Tibial nerve (tissue), 4 donors: ENCODE measurements at regions not wholly inside any gene's neighbourhood (a gene's known extent, or its start where the extent isn't known, plus 50 kb on each side); places are given as distances from the start of the nearest gene placed in this dataset.

ENCODE experiments used
- DNase-seq, 2 donors: peaks; one replicate each; pipeline ENCODE4 v3.0.0-alpha.2; 2019; ENCODE audit warnings: low spot score in 2 of 2
- H3K27ac ChIP-seq, 4 donors: fragments of 200-600 bp; sonication (generic) in 3 of 4; one replicate each; pipeline ENCODE4 v1.5.1; 2017 to 2019; ENCODE audit warnings: mild to moderate bottlenecking in 1 of 4
- H3K27me3 ChIP-seq, 2 donors: fragments of 200-600 bp; sonication (generic) in 1 of 2; one replicate each; pipeline versions ENCODE4 v1.5.1 to v1.6.0; 2017 to 2019
- H3K36me3 ChIP-seq, 3 donors: fragments of 200-600 bp; sonication (generic); one replicate each; pipeline ENCODE4 v1.5.1; 2018 to 2019
- H3K4me1 ChIP-seq, 4 donors: fragments of 200-600 bp; sonication (generic) in 3 of 4; one replicate each; pipeline ENCODE4 v1.5.1; 2017 to 2019
- H3K4me3 ChIP-seq, 4 donors: fragments of 200-600 bp; sonication (generic) in 3 of 4; one replicate each; pipeline ENCODE4 v1.5.1; 2017 to 2019; ENCODE audit warnings: mild to moderate bottlenecking in 1 of 4, moderate library complexity in 1 of 4
- H3K9me3 ChIP-seq, 4 donors: fragments of 200-600 bp; sonication (generic) in 3 of 4; one replicate each; pipeline ENCODE4 v1.5.1; 2017 to 2019
- EP300 ChIP-seq, 2 donors: sonication (generic); formaldehyde crosslinking; IDR thresholded peaks; one replicate each; pipeline ENCODE4 v1.6.1; 2017; ENCODE audit warnings: antibody characterized with exemption in 2 of 2, mild to moderate bottlenecking in 1 of 2
- POLR2A ChIP-seq, 2 donors: fragments of 450-650 bp; IDR thresholded peaks; one replicate each; pipeline ENCODE4 v1.6.1; 2017; ENCODE audit warnings: antibody characterized with exemption in 2 of 2, mild to moderate bottlenecking in 2 of 2, moderate library complexity in 2 of 2
- WGBS, 2 donors: methylation state at CpG; one replicate each; pipeline ENCODE4 v1.1.5; 2018; 5-methylcytosine and 5-hydroxymethylcytosine counted together
- TF ChIP-seq, protein P1 (sequence below), 5 experiments: fragments of 200-600 bp in 3 of 5; fragments of 450-650 bp in 2 of 5; sonication (generic) in 3 of 5; IDR thresholded peaks; one replicate each; pipeline ENCODE4 v1.5.1; 2016 to 2019; ENCODE audit warnings: antibody characterized with exemption in 5 of 5, mild to moderate bottlenecking in 3 of 5, moderate library complexity in 2 of 5

DNA sequence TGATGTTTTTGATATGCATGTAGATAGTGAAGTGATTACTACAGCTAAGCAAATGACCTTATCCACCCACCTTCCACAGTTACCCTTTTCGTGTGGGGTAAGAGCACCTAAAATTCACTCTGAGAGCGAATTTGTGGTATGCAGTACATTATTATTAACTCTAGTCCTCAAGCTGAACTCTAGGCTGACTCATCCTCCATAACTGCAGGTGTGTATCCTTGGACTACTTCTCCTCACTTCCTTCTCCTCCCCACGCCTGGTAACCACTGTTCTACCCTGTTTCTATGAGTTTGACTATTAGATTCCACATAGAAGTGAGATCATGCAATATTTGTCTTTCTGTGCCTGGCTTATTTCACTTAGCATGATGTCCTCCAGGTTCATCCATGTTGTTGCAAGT is 484.6 kb downstream of the GATA3 start:
- DNase-seq: no peak
- H3K36me3 ChIP-seq: no peaks in the 10 kb centered on the region
- WGBS, 2 donors: 76 to 79% methylated on average over 3 of the region's 3 CpGs
- H3K27me3 ChIP-seq: no peaks in the 10 kb centered on the region
- H3K27ac ChIP-seq: no peak overlapping the region
- H3K9me3 ChIP-seq: peaks cover 0 to 14% (median 0%) of the 10 kb centered on the region in 4 donors
- H3K4me1 ChIP-seq: no peaks in the 10 kb centered on the region
- TF ChIP-seq, protein P1, sequence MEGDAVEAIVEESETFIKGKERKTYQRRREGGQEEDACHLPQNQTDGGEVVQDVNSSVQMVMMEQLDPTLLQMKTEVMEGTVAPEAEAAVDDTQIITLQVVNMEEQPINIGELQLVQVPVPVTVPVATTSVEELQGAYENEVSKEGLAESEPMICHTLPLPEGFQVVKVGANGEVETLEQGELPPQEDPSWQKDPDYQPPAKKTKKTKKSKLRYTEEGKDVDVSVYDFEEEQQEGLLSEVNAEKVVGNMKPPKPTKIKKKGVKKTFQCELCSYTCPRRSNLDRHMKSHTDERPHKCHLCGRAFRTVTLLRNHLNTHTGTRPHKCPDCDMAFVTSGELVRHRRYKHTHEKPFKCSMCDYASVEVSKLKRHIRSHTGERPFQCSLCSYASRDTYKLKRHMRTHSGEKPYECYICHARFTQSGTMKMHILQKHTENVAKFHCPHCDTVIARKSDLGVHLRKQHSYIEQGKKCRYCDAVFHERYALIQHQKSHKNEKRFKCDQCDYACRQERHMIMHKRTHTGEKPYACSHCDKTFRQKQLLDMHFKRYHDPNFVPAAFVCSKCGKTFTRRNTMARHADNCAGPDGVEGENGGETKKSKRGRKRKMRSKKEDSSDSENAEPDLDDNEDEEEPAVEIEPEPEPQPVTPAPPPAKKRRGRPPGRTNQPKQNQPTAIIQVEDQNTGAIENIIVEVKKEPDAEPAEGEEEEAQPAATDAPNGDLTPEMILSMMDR (IDR thresholded peaks at IDR 0.05): no peak
- TF ChIP-seq POLR2A (IDR thresholded peaks at IDR 0.05) (no peak), EP300 (IDR thresholded peaks at IDR 0.05) (no peak)
- H3K4me3 ChIP-seq: no peak overlapping the region

DNA sequence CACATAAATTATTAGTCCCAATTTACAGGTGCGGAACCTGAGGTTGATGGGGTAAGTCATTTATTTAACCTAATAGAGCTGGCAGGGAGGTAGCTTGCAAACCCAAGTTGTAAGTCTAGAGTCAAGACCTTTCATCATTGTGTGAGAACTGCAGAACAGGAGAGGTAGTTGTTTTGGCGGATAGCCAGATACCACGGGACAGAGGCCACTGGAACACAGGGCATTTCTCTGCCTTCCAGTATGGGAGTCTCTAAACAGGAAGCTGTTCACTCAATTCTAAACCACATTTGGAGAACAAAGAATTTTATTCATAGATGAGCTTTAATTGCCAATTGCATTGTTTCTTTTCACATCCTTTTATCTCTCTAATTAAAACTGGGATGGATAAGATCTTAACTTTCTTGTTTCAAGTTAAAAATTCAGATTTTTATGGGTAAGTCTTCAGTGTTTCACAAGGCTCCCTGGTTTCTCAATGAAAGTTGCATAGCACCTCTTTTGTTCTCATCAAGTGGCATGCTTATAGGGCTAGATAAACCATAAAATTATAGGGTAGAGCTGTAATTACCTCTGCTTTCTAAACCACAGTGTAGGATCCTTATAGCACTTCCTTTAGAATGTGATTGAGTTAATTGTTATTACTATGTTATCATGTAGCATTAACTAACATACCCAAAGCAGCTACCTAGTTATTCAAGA is 489.0 kb downstream of the GATA3 start:
- Histone ChIP-seq H3K9me3 (peaks cover 0 to 14% (median 0%) of the 10 kb centered on the region in 4 donors), H3K4me1 (no peaks in the 10 kb centered on the region), H3K36me3 (no peaks in the 10 kb centered on the region), H3K27me3 (no peaks in the 10 kb centered on the region), H3K27ac (no peak overlapping the region), H3K4me3 (no peak overlapping the region)
- TF ChIP-seq EP300 (IDR thresholded peaks at IDR 0.05): no peak
- no peak for TF ChIP-seq POLR2A (IDR thresholded peaks at IDR 0.05)
- TF ChIP-seq, protein P1 (IDR thresholded peaks at IDR 0.05): no peak
- DNase-seq: no peak
- WGBS, 2 donors: 45 to 50% methylated on average over 3 of the region's 3 CpGs

DNA sequence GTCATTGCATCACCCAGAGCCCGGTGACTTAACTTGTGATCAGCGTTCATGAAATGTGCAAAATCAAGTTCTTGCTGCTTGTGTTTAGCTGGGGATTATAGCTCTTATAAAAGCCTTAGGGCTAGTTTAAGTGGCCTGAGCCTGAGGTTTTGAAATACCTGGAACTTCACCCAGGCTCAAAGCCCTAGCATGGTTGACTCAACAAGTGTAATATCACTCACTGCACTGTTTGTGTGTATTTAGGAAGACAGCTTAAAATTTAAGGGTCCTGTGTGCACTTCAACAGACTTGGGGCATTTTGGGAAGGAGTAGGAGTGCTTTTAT is 489.5 kb downstream of the GATA3 start:
- H3K27ac ChIP-seq: no peak overlapping the region
- no peaks in the 10 kb centered on the region for H3K4me1 ChIP-seq
- peaks cover 0 to 14% (median 0%) of the 10 kb centered on the region in 4 donors for H3K9me3 ChIP-seq
- H3K27me3 ChIP-seq: no peaks in the 10 kb centered on the region
- 75 to 76% methylated on average over 2 of the region's 2 CpGs for WGBS, 2 donors
- no peaks in the 10 kb centered on the region for H3K36me3 ChIP-seq
- no peak for DNase-seq
- no peak for TF ChIP-seq EP300 (IDR thresholded peaks at IDR 0.05)
- H3K4me3 ChIP-seq: no peak overlapping the region

DNA sequence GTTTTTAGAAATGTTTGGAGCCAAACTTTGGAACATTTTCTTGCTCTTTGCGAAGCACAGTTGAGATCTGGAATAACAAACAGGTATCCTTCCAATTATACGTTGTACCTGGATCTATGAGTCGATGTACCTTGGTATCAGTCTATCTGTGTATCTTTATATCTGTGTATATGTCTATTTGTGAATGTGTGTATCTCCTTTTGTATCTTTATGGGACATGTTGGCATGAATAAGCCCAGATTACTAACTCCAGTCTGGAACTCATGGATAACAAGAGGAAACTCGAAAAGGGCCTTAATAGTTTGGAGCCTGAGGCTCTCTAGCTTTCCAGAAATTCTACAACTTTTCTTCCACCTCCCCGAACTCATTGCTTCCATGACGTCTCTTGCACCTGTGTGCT is 490.0 kb downstream of the GATA3 start:
- DNase-seq: no peak
- Histone ChIP-seq H3K4me3 (no peak overlapping the region), H3K27me3 (no peaks in the 10 kb centered on the region), H3K4me1 (no peaks in the 10 kb centered on the region), H3K27ac (no peak overlapping the region), H3K9me3 (peaks cover 0 to 11% (median 0%) of the 10 kb centered on the region in 4 donors), H3K36me3 (no peaks in the 10 kb centered on the region)
- TF ChIP-seq, protein P1 (IDR thresholded peaks at IDR 0.05): no peak
- TF ChIP-seq EP300 (IDR thresholded peaks at IDR 0.05) (no peak), POLR2A (IDR thresholded peaks at IDR 0.05) (no peak)
- WGBS, 2 donors: 95 to 96% methylated on average over 6 of the region's 6 CpGs

DNA sequence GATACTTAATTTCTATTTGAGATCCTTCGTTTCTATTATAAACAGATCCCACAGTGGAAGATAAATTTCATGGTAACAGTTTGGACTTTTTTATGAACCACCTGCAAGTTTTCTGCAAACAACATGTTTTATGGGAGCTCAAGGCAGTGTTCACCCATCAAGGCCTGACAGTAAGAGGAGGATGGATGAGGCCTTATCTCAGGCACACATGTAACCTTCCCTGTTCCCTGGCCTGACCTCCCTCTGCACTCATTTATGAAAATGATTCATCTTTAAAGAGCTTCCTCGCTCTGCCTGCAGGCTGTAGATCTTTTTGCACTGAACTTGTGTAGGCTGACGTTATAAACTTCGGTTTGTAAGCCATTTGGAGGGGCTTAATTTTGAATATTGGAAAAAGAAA is 500.1 kb downstream of the GATA3 start:
- Histone ChIP-seq H3K4me3 (no peak overlapping the region), H3K36me3 (no peaks in the 10 kb centered on the region), H3K4me1 (no peaks in the 10 kb centered on the region), H3K27ac (no peak overlapping the region), H3K27me3 (no peaks in the 10 kb centered on the region), H3K9me3 (no peaks in the 10 kb centered on the region)
- TF ChIP-seq EP300 (IDR thresholded peaks at IDR 0.05) (no peak), POLR2A (IDR thresholded peaks at IDR 0.05) (no peak)
- TF ChIP-seq, protein P1 (IDR thresholded peaks at IDR 0.05): no peak
- no peak for DNase-seq
- 58 to 69% methylated on average over 4 of the region's 4 CpGs for WGBS, 2 donors

DNA sequence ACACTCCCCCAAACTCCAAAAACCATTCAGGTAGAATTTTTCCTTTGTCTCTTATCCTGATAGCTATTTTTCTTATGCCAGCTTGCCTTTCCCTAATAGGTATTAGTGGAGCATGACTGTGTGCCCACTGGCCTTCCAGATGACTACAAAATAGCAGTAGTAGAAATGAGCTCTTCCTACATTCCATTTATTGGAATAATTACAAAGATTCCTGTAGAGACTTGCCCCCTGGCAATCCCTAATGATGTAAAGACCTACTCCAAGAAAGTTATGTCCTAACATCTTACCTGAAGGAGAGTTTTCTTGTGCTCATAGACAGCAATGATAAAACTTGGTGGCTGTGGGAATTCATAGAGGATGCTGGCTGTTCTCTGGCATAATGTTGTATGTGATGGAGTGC is 501.8 kb downstream of the GATA3 start:
- no peak for DNase-seq
- Histone ChIP-seq H3K27ac (no peak overlapping the region), H3K36me3 (no peaks in the 10 kb centered on the region), H3K27me3 (no peaks in the 10 kb centered on the region), H3K9me3 (peaks cover 0 to 3% (median 0%) of the 10 kb centered on the region in 4 donors), H3K4me3 (no peak overlapping the region), H3K4me1 (no peaks in the 10 kb centered on the region)
- TF ChIP-seq, protein P1 (IDR thresholded peaks at IDR 0.05): no peak
- no peak for TF ChIP-seq POLR2A (IDR thresholded peaks at IDR 0.05)
- TF ChIP-seq EP300 (IDR thresholded peaks at IDR 0.05): no peak
